Karpas-422 (cell line): ENCODE measurements at regions not wholly inside any gene's neighbourhood (a gene's known extent, or its start where the extent isn't known, plus 50 kb on each side); places are given as distances from the start of the nearest gene placed in this dataset.

Experiments used
- DNase-seq: peaks from one replicate; pipeline ENCODE4 v3.0.0-alpha.2; 2015
- H2AFZ ChIP-seq: fragments of 200-600 bp; sonication (generic); 2 replicates; pipeline ENCODE4 v1.6.1; 2014; ENCODE audit warnings: antibody characterized with exemption, low read length, mixed read lengths
- H3K27ac ChIP-seq: fragments of 200-600 bp; sonication (generic); 2 replicates; pipeline ENCODE4 v1.5.1; 2014; ENCODE audit warnings: mild to moderate bottlenecking, low read length, moderate library complexity
- H3K27me3 ChIP-seq: fragments of 200-600 bp; sonication (generic); 2 replicates; pipeline ENCODE4 v1.6.1; 2014; ENCODE audit warnings: low read length, mixed read lengths
- H3K36me3 ChIP-seq: fragments of 200-600 bp; sonication (generic); 2 replicates; pipeline ENCODE4 v1.6.1; 2014; ENCODE audit warnings: low read length, mixed read lengths; ENCODE audit not compliant: insufficient read depth
- H3K4me1 ChIP-seq: fragments of 200-600 bp; sonication (generic); 2 replicates; pipeline ENCODE4 v1.6.1; 2014; ENCODE audit warnings: mild to moderate bottlenecking, low read length, mixed read lengths
- H3K4me2 ChIP-seq: fragments of 200-600 bp; sonication (generic); 2 replicates; pipeline ENCODE4 v1.6.1; 2014; ENCODE audit warnings: low read length, low read depth, mild to moderate bottlenecking; ENCODE audit not compliant: poor library complexity, severe bottlenecking
- H3K4me3 ChIP-seq: fragments of 200-600 bp; sonication (generic); 2 replicates; pipeline ENCODE4 v1.5.1; 2014; ENCODE audit warnings: mild to moderate bottlenecking, antibody characterized with exemption, low read length, mixed read lengths
- H3K79me2 ChIP-seq: fragments of 200-600 bp; sonication (generic); 2 replicates; pipeline ENCODE4 v1.6.1; 2014; ENCODE audit warnings: mild to moderate bottlenecking, low read length, mixed read lengths
- H3K9ac ChIP-seq: fragments of 200-600 bp; sonication (generic); 2 replicates; pipeline ENCODE4 v1.6.0; 2014; ENCODE audit warnings: low read length
- H3K9me2 ChIP-seq: fragments of 200-600 bp; sonication (generic), shearing (Covaris generic); replicated peaks from 2 replicates; pipeline ENCODE4 v1.6.0; 2014; ENCODE audit warnings: mild to moderate bottlenecking, low read length, moderate library complexity; ENCODE audit not compliant: insufficient read depth
- H3K9me3 ChIP-seq: fragments of 300-700, 200-600 bp; sonication (generic); 2 replicates; pipeline ENCODE4 v1.6.1; 2014; ENCODE audit warnings: low read length, mixed read lengths
- H4K20me1 ChIP-seq: fragments of 200-600 bp; sonication (generic); 2 replicates; pipeline ENCODE4 v1.6.1; 2014; ENCODE audit warnings: mild to moderate bottlenecking, antibody characterized with exemption, low read length, low read depth; ENCODE audit not compliant: insufficient read depth

DNA sequence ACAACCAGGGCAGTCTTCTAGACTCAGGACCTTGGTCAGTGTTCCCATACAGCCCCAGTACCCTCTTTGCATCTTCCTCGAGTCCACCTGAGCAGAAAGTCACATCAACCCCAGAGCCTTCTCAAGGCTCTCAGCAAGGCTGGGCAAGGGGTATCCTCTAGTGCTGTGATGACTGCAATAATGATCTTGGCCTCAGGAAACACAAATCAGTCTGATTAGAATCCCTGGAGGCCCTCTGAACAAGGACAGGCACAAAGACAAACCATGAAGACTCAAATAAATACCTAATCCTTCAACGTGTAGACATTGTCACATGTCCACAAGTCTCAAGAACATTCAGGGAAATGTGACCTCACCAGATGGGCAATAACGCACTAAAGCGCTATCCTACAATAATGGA, 468.2 kb downstream of the TBC1D4 start:
- Histone ChIP-seq H3K4me3 (no peak overlapping the region), H3K79me2 (no peaks in the 10 kb centered on the region)

DNA sequence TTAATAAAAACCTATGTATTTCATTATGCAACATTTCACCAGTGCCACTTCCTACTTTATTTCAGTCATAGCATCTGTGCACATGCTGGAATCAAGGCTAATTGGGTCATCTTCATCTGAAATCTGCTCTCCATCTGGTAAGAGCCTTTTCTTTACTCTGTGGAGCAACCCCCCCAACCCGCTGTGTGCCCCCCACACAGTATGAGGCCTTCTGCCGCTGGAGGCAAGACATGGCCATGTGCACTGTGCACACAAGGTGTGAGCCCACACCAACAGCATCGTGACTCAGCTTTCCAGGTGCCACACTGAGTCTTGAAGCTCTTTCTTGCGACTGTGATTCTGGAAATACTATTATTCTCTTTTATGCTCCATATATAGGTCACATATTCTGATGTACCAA, 471.0 kb downstream of the TBC1D4 start:
- Histone ChIP-seq H3K4me1 (no peaks in the 10 kb centered on the region), H3K4me2 (no peak overlapping the region), H3K9ac (no peak overlapping the region), H3K79me2 (no peaks in the 10 kb centered on the region), H3K36me3 (no peaks in the 10 kb centered on the region), H2AFZ (no peak overlapping the region), H3K4me3 (no peak overlapping the region), H3K9me3 (no peaks in the 10 kb centered on the region), H3K27me3 (no peaks in the 10 kb centered on the region), H3K9me2 (no peaks in the 10 kb centered on the region), H4K20me1 (no peaks in the 10 kb centered on the region), H3K27ac (no peak overlapping the region)
- DNase-seq = no peak

More for the DNA sequence above, 468.2 kb downstream of the TBC1D4 start:
- Histone ChIP-seq H3K9me2 (no peaks in the 10 kb centered on the region), H3K4me2 (no peak overlapping the region), H3K4me1 (no peaks in the 10 kb centered on the region), H3K27me3 (no peaks in the 10 kb centered on the region), H3K36me3 (no peaks in the 10 kb centered on the region), H4K20me1 (no peaks in the 10 kb centered on the region), H3K27ac (no peak overlapping the region), H2AFZ (no peak overlapping the region), H3K9ac (no peak overlapping the region), H3K9me3 (no peaks in the 10 kb centered on the region)
- no peak for DNase-seq

DNA sequence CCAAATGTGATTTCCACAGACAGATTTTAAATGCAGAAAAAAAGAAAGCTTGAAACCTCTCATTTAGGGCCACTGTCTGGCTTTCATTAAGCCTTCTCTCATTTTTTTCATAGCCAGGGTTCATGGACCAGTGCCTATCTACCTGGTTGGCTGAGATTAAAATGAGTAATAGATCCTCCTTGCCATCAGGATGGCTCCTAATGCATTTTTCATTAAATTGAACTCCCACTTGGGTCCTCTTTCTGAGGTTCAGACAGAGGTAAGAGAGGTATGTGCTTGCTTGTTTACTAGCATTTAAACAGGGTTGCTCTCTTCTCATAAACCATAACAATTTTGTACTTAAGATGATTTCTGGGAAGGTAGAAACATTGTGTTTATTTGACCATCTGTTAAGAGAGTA, 473.0 kb downstream of the TBC1D4 start:
- H2AFZ ChIP-seq = no peak overlapping the region
- H3K4me2 ChIP-seq = no peak overlapping the region
- H3K36me3 ChIP-seq = no peaks in the 10 kb centered on the region
- no peak overlapping the region for H3K9ac ChIP-seq
- H4K20me1 ChIP-seq = no peaks in the 10 kb centered on the region
- no peak overlapping the region for H3K27ac ChIP-seq
- H3K79me2 ChIP-seq = no peaks in the 10 kb centered on the region
- no peaks in the 10 kb centered on the region for H3K27me3 ChIP-seq
- no peaks in the 10 kb centered on the region for H3K4me1 ChIP-seq
- no peaks in the 10 kb centered on the region for H3K9me3 ChIP-seq
- DNase-seq = no peak
- no peak overlapping the region for H3K4me3 ChIP-seq
- no peaks in the 10 kb centered on the region for H3K9me2 ChIP-seq

DNA sequence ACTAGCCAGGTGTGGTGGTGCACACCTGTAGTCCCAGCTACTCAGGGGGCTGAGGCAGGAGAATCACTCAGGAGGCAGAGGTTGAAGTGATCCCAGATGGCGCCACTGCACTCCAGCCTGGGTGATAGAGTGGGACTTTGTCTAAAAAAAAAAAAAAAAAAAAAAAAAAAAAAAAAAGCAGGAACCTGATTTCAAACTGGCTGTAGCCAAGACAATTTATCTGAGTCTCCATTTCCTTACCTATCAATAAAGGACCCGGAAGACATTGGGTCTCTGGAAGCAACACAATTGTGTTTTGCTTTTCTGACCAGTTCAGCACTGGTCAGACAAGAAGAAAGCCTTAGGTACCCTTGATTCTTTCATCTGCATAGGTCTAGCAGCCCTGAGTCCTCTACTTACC, 491.0 kb downstream of the TBC1D4 start:
- Histone ChIP-seq H3K27ac (no peak overlapping the region), H3K27me3 (no peaks in the 10 kb centered on the region), H3K36me3 (no peaks in the 10 kb centered on the region), H2AFZ (no peak overlapping the region), H3K79me2 (no peaks in the 10 kb centered on the region), H3K9me2 (no peaks in the 10 kb centered on the region), H4K20me1 (no peaks in the 10 kb centered on the region), H3K4me2 (no peak overlapping the region), H3K4me3 (no peak overlapping the region), H3K4me1 (no peaks in the 10 kb centered on the region), H3K9ac (no peak overlapping the region), H3K9me3 (no peaks in the 10 kb centered on the region)
- no peak for DNase-seq

DNA sequence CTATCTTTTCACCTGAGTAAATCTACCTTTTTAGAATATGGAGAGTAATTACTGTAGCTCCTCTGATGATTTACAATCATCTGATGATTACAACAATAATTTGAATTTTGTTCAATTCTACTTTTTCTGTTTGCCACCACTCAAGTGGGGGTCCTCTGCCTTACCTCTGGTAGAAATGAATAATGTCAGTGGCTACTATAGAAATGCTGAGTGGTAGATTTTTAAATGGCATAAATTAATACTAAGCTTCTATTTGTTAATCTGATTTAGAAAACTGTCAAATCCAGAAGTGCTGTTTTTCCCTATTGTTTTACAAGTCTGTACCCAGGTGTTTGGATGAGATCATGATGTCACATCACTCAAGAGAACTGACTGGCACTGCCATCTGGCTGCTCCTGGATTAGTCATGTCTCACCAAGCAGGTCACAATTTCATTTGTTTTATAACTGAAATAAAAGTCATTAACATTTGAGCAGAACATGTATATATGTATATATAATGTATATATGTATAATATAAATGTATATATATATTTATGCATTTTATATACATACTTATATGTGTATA, 494.8 kb downstream of the TBC1D4 start:
- no peaks in the 10 kb centered on the region for H3K4me1 ChIP-seq
- H3K9me3 ChIP-seq = no peaks in the 10 kb centered on the region
- no peak overlapping the region for H3K4me2 ChIP-seq
- no peaks in the 10 kb centered on the region for H4K20me1 ChIP-seq
- no peak overlapping the region for H3K4me3 ChIP-seq
- no peaks in the 10 kb centered on the region for H3K9me2 ChIP-seq
- H3K27me3 ChIP-seq = no peaks in the 10 kb centered on the region
- no peaks in the 10 kb centered on the region for H3K79me2 ChIP-seq
- H3K27ac ChIP-seq = no peak overlapping the region
- no peak for DNase-seq
- H3K9ac ChIP-seq = no peak overlapping the region
- H2AFZ ChIP-seq = no peak overlapping the region
- H3K36me3 ChIP-seq = no peaks in the 10 kb centered on the region

DNA sequence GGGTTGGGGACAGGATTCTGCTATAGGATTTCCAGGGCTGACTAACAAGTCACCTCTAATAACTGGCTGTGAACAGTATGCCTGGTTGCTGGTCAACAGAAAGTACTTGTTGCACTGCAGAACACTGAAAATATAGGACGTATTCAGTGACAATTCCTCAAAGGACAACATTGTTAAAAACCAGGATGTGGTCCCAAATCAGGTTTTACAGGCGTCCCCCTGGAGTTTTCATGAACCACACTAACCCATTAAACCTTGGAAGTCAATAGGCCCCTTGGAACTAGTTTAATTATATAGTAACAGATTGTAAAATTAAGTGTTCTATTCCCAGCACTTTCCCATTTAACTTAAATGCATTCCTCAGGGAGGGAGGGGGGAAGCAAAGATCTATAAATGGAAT, 495.4 kb downstream of the TBC1D4 start:
- no peaks in the 10 kb centered on the region for H3K4me1 ChIP-seq
- no peaks in the 10 kb centered on the region for H3K36me3 ChIP-seq
- H2AFZ ChIP-seq = no peak overlapping the region
- no peak overlapping the region for H3K4me2 ChIP-seq
- H3K9me3 ChIP-seq = no peaks in the 10 kb centered on the region
- no peak overlapping the region for H3K27ac ChIP-seq
- no peak for DNase-seq
- H4K20me1 ChIP-seq = no peaks in the 10 kb centered on the region
- no peak overlapping the region for H3K9ac ChIP-seq
- no peak overlapping the region for H3K4me3 ChIP-seq
- H3K9me2 ChIP-seq = no peaks in the 10 kb centered on the region
- H3K79me2 ChIP-seq = no peaks in the 10 kb centered on the region
- no peaks in the 10 kb centered on the region for H3K27me3 ChIP-seq

DNA sequence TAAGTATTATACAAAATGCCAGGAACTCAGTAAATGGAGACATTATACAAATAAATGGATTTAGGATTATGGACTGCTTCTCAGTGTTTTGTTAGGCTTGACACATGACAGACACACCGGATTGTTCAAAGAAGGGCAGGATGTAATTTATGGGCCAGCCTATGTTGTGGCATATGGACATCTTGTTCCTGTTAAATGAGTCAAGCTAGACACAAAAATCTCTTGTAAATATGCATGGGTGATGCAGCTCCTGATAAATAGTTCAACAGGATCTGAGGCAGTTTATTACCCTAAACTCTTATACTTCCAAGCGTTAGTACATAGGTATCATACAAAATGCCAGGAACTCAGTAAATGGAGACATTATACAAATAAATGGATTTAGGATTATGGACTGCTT, 502.3 kb downstream of the TBC1D4 start:
- Histone ChIP-seq H3K27me3 (no peaks in the 10 kb centered on the region), H3K79me2 (no peaks in the 10 kb centered on the region), H3K4me2 (no peak overlapping the region), H3K4me1 (no peaks in the 10 kb centered on the region), H3K36me3 (no peaks in the 10 kb centered on the region), H3K9ac (no peak overlapping the region), H2AFZ (no peak overlapping the region), H3K27ac (no peak overlapping the region), H3K4me3 (no peak overlapping the region), H3K9me3 (no peaks in the 10 kb centered on the region), H3K9me2 (no peaks in the 10 kb centered on the region), H4K20me1 (no peaks in the 10 kb centered on the region)
- no peak for DNase-seq

DNA sequence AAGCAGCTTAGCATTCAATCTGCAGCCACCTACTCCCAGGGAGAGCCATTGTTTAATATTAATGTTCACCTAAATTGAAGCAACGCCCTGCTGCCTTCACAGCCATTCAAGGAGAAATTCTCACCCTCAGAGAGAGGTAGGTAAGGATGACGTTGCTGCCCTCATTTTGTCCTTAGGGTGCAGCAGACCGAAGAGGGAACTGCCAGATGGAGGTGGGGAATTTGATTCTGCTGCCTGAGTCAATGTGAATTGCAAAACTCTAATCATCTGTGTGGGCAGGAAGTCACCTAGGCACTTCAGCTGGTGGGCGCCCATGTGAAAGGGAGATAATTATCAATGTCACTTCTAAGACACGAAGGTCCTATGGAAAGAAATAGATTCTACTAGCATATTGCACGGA, 503.4 kb downstream of the TBC1D4 start:
- no peak overlapping the region for H3K9ac ChIP-seq
- no peaks in the 10 kb centered on the region for H3K4me1 ChIP-seq
- H3K27ac ChIP-seq = no peak overlapping the region
- no peaks in the 10 kb centered on the region for H3K9me3 ChIP-seq
- H3K27me3 ChIP-seq = no peaks in the 10 kb centered on the region
- no peaks in the 10 kb centered on the region for H4K20me1 ChIP-seq
- H3K4me2 ChIP-seq = no peak overlapping the region
- H3K36me3 ChIP-seq = no peaks in the 10 kb centered on the region
- H3K9me2 ChIP-seq = no peaks in the 10 kb centered on the region
- DNase-seq = no peak
- no peak overlapping the region for H3K4me3 ChIP-seq
- no peak overlapping the region for H2AFZ ChIP-seq
- H3K79me2 ChIP-seq = no peaks in the 10 kb centered on the region

DNA sequence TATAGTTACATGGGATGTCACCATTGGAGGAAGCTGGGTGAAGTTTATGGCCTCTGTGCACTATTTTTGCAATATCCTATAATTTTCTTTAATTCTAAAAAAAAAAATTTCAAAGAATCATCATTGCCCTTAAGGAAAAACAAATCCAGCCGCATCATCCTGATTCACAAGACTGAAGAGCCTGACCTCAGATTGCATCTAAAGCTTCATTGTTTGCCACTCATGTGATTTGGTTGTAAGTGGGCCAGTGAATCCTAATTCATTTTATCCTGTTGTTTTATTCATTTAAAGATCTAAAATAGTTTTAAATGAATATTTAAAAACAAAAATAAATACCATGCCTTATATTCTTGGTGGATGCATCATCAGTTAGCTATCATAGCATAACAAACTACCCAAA, 504.5 kb downstream of the TBC1D4 start:
- Histone ChIP-seq H3K36me3 (no peaks in the 10 kb centered on the region), H3K9me3 (no peaks in the 10 kb centered on the region), H3K27ac (no peak overlapping the region), H3K27me3 (no peaks in the 10 kb centered on the region), H3K4me1 (no peaks in the 10 kb centered on the region), H3K4me3 (no peak overlapping the region), H2AFZ (no peak overlapping the region), H3K9me2 (no peaks in the 10 kb centered on the region), H3K79me2 (no peaks in the 10 kb centered on the region), H4K20me1 (no peaks in the 10 kb centered on the region), H3K9ac (no peak overlapping the region), H3K4me2 (no peak overlapping the region)
- DNase-seq = no peak
